HepG2 (cell line): ENCODE measurements at regions not wholly inside any gene's neighbourhood (a gene's known extent, or its start where the extent isn't known, plus 50 kb on each side); places are given as distances from the start of the nearest gene placed in this dataset.
"Not testable (repeated sequence)": the region's sequence is repeated elsewhere in the genome, so short reads cannot be mapped to it uniquely, and the experiment has no call there.

ENCODE experiments used
- ATAC-seq: fragments of 200-7000 bp; cut with Tn5 transposase; 3 replicates; pipeline ENCODE4 v1.9.1; 2020; ENCODE audit warnings: mild to moderate bottlenecking, moderate library complexity
- BruUV-seq: library from RNA; stranded (reverse); fragments of 400-500 nt; replicated peaks from 2 replicates; lab custom pipeline; 2021; lab: Mats Ljungman, UMichigan
- CTCF ChIA-PET: fragments of 300-600 bp; formaldehyde crosslinking; extraction: SDS; loops from one replicate; lab custom pipeline; 2021; ENCODE audit warnings: low total read pairs, inconsistent platforms, low intra/inter-chr PET ratio; lab: Yijun Ruan, JAX
- POLR2A ChIA-PET: fragments of 350-600 bp; sonication (Branson Sonifier 250); formaldehyde crosslinking; loops from one replicate; lab custom pipeline; 2020; ENCODE audit warnings: antibody characterized with exemption, inconsistent platforms; lab: Yijun Ruan, JAX
- DNase-seq: peaks from one replicate; pipeline ENCODE4 v3.0.0-alpha.2; 2015; ENCODE audit warnings: low spot score
- FAIRE-seq: peaks from 3 replicates; lab custom pipeline; 2011; peaks lifted over from hg19 to GRCh38; lab: Jason Lieb, UNC
- H2AFZ ChIP-seq: one replicate; pipeline ENCODE4 v1.6.1; 2011; ENCODE audit warnings: low read length, inconsistent platforms
- H3K27ac ChIP-seq: fragments of 300-600 bp; 3 replicates; pipeline ENCODE4 v1.8.0; 2011; ENCODE audit warnings: mixed run types, mild to moderate bottlenecking, mixed read lengths, low read length, inconsistent platforms; ENCODE audit not compliant: insufficient read depth; ENCODE audit errors: extremely low read length
- H3K27me3 ChIP-seq, 2 experiments: fragments of 200-600 bp in 1 of 2; 2 replicates in 1 of 2; 3 replicates in 1 of 2; pipeline versions ENCODE4 v1.6.0 to v1.8.0; 2011; ENCODE audit warnings: low read length in 2 of 2, mild to moderate bottlenecking in 2 of 2, moderate library complexity in 2 of 2, inconsistent platforms in 1 of 2; ENCODE audit not compliant: insufficient read depth in 2 of 2, control insufficient read depth in 1 of 2
- H3K36me3 ChIP-seq, 2 experiments: fragments of 200-600 bp in 1 of 2; replicated peaks in 1 of 2; 2 replicates in 1 of 2; 3 replicates in 1 of 2; pipeline versions ENCODE4 v1.5.1 to v1.8.0; 2011; ENCODE audit warnings: low read length in 2 of 2, inconsistent platforms in 1 of 2; ENCODE audit not compliant: insufficient read depth in 2 of 2, control insufficient read depth in 1 of 2
- H3K4me1 ChIP-seq: 2 replicates; pipeline ENCODE4 v1.5.1; 2012; ENCODE audit warnings: low read length, inconsistent platforms; ENCODE audit not compliant: insufficient read depth
- H3K4me2 ChIP-seq: 2 replicates; pipeline ENCODE4 v1.6.0; 2011; ENCODE audit warnings: low read depth, low read length, inconsistent platforms
- H3K4me3 ChIP-seq, 3 experiments: fragments of 200-600 bp in 1 of 3; sonication (generic), shearing (Covaris generic) in 1 of 3; replicated peaks in 1 of 3; 2 replicates each; pipeline ENCODE4 v1.5.1; 2011 to 2016; ENCODE audit warnings: low read length in 3 of 3, inconsistent platforms in 2 of 3, low read depth in 2 of 3, mild to moderate bottlenecking in 2 of 3, control low read depth in 1 of 3, mixed read lengths in 1 of 3; ENCODE audit not compliant: insufficient read depth in 1 of 3
- H3K79me2 ChIP-seq: one replicate; pipeline ENCODE4 v1.6.1; 2011; ENCODE audit warnings: low read length, inconsistent platforms; ENCODE audit not compliant: insufficient read depth
- H3K9ac ChIP-seq: 2 replicates; pipeline ENCODE4 v1.6.0; 2011; ENCODE audit warnings: mild to moderate bottlenecking, low read depth, low read length, inconsistent platforms; ENCODE audit not compliant: insufficient read depth
- H3K9me3 ChIP-seq: 2 replicates; pipeline ENCODE4 v1.5.1; 2012; ENCODE audit warnings: mild to moderate bottlenecking, low read length
- H4K20me1 ChIP-seq: 2 replicates; pipeline ENCODE4 v1.6.0; 2011; ENCODE audit warnings: inconsistent platforms, mild to moderate bottlenecking, low read length, moderate library complexity; ENCODE audit not compliant: insufficient read depth
- KMT2A ChIP-seq: sonication (generic); formaldehyde crosslinking; IDR thresholded peaks from 2 replicates; pipeline ENCODE4 v1.4.0; 2020; ENCODE audit warnings: missing genetic modification reagents
- PAWR ChIP-seq: sonication (generic); formaldehyde crosslinking; IDR thresholded peaks from 2 replicates; pipeline ENCODE4 v1.4.0; 2020; ENCODE audit warnings: missing genetic modification reagents, mild to moderate bottlenecking, borderline replicate concordance
- STAG1 ChIP-seq: sonication (generic); formaldehyde crosslinking; IDR thresholded peaks from 2 replicates; pipeline ENCODE4 v1.4.0; 2020; ENCODE audit warnings: missing genetic modification reagents
- ZBTB7B ChIP-seq: sonication (generic); formaldehyde crosslinking; IDR thresholded peaks from 2 replicates; pipeline ENCODE4 v1.4.0; 2020; ENCODE audit warnings: missing genetic modification reagents
- ZNF503 ChIP-seq: sonication (generic); formaldehyde crosslinking; IDR thresholded peaks from 2 replicates; pipeline ENCODE4 v1.4.0; 2020; ENCODE audit warnings: missing genetic modification reagents
- WGBS: methylation state at CpG from one replicate; pipeline ENCODE4 v1.1.6; 2017; ENCODE audit warnings: low lambda C conversion rate; 5-methylcytosine and 5-hydroxymethylcytosine counted together
- in situ Hi-C: cut with HindIII; loops from 2 replicates; pipeline ENCODE4 v1.10.0; 2017; ENCODE audit warnings: low pct_unique_long_range_greater_than_20kb; ENCODE audit not compliant: extremely low pct_ligation_motif_present
- intact Hi-C: fragments of 100-400 bp; cut with micrococcal nuclease; formaldehyde crosslinking; loops from one replicate; pipeline ENCODE4 v1.10.0; 2022; ENCODE audit not compliant: unreplicated experiment
- TF ChIP-seq, protein P1 (sequence below): sonication (generic); formaldehyde crosslinking; IDR thresholded peaks from 2 replicates; pipeline ENCODE4 v1.5.0; 2020; ENCODE audit warnings: missing genetic modification reagents, mild to moderate bottlenecking, borderline replicate concordance

DNA sequence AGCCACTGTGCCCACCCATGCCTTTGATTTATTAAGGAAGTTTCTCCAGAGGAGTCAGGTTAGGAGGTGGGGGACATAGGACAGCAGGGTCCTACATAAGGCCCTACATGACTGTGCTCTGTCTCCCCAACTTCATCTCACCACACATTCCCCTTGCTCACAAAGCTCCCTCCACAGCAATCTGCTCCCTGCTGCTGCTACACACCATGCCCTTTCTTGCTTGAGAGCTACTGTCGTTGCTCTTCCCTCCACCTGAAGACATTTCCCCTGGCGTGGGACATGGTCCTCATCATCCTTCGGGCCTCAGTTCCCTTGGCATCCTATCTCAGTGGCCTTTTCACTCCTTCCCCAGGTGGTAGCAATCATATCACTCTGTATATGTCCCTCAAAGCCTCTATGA lies 75.9 kb upstream of the DAPK1 start (continued):
- TF ChIP-seq, protein P1, sequence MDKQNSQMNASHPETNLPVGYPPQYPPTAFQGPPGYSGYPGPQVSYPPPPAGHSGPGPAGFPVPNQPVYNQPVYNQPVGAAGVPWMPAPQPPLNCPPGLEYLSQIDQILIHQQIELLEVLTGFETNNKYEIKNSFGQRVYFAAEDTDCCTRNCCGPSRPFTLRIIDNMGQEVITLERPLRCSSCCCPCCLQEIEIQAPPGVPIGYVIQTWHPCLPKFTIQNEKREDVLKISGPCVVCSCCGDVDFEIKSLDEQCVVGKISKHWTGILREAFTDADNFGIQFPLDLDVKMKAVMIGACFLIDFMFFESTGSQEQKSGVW (CRISPR knock-in tag), result no peak
- TF ChIP-seq ZBTB7B (CRISPR knock-in tag), result no peak
- TF ChIP-seq KMT2A (CRISPR knock-in tag), result no peak
- TF ChIP-seq ZNF503, result no peak

DNA sequence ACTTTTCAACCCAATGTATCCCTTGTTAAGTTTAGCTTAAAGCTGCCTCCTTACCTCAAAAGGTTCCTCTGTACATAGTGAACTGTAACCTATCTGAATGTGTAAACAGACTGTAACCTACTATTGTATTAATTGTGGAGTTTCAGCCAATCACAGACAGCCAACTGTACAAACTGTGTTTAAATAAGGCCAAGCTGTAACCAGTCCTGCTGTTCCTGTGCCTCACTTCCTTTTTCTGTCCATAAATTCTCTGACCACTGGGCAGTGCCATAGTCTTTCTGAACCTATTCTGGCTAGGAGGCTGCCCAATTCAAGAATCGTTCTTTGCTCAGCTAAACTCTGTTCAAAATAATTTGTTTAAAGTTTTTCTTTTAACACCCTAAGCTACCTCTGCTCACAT lies 74.7 kb upstream of the DAPK1 start:
- ATAC-seq, result no peak
- TF ChIP-seq PAWR (CRISPR knock-in tag) (no peak), STAG1 (CRISPR knock-in tag) (peak; percentile 48)
- TF ChIP-seq, all 625 proteins: peak for 1
- Histone ChIP-seq H2AFZ (no peak overlapping the region), H3K9ac (no peak overlapping the region), H3K27me3 (peaks cover 0 to 3% of the 10 kb centered on the region in 2 experiments; a peak in 1 of 5 replicates), H3K36me3 (no peaks in the 10 kb centered on the region), H4K20me1 (no peaks in the 10 kb centered on the region), H3K79me2 (no peaks in the 10 kb centered on the region), H3K9me3 (no peaks in the 10 kb centered on the region), H3K4me1 (no peaks in the 10 kb centered on the region), H3K4me3 (no peak overlapping the region), H3K4me2 (no peak overlapping the region), H3K27ac (no peak overlapping the region)
- ChIA-PET CTCF (no interaction called here), POLR2A (no interaction called here)
- FAIRE-seq (no peak), DNase-seq (no peak)
- in situ Hi-C loops (no loop called here), intact Hi-C loops (no loop called here)
- WGBS, result 30% methylated on average over 1 of the region's 1 CpG
- no TSS peak for BruUV-seq

DNA sequence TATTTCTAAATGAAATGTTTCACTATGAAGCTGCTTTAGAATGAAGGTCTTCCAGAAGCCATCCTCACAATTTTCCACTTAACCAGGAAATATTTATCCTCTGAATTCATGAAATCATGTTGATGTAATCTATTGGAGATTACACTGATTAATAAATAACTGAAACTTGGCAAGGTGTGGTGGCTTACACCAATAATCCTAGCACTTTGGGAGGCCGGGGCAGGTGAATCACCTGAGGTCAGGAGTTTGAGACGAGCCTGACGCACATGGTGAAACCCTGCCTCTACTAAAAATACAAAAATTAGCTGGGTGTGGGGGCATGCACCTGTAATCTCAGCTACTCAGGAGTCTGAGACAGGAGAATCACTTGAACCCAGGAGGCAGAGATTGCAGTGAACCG lies 73.8 kb upstream of the DAPK1 start:
- WGBS, result 39% methylated on average over 4 of the region's 4 CpGs
- H2AFZ ChIP-seq, ATAC-seq, H3K4me1 ChIP-seq, H3K9ac ChIP-seq, CTCF ChIA-PET, H3K79me2 ChIP-seq, H3K4me2 ChIP-seq, intact Hi-C loops, H3K27me3 ChIP-seq, BruUV-seq, H3K4me3 ChIP-seq, H3K9me3 ChIP-seq, H4K20me1 ChIP-seq, H3K27ac ChIP-seq, FAIRE-seq, DNase-seq, POLR2A ChIA-PET, in situ Hi-C loops, H3K36me3 ChIP-seq: not testable (repeated sequence)
